ENCODE measurements at regions not wholly inside any gene's neighbourhood (a gene's known extent, or its start where the extent isn't known, plus 50 kb on each side); places are given as distances from the start of the nearest gene placed in this dataset.

GRCh38 chr7:45450571-45451204, 123.5 kb upstream of the ADCY1 start:
- TF ChIP-seq EZH2 (IDR thresholded peaks at IDR 0.05; ENCODE audit: borderline replicate concordance, insufficient read depth, low read length, poor library complexity, severe bottlenecking) (no peak), CTCF (IDR thresholded peaks at IDR 0.05; ENCODE audit: poor library complexity, severe bottlenecking) (no peak), POLR2AphosphoS5 (IDR thresholded peaks at IDR 0.05) (no peak), EP300 (conservative IDR thresholded peaks at IDR 0.05; ENCODE audit: poor library complexity, severe bottlenecking) (no peak), SMC3 (conservative IDR thresholded peaks at IDR 0.05; ENCODE audit: poor library complexity) (no peak), REST (IDR thresholded peaks at IDR 0.05; ENCODE audit: borderline replicate concordance) (no peak), TAF1 (IDR thresholded peaks at IDR 0.05; ENCODE audit: low read depth) (no peak), RAD21 (conservative IDR thresholded peaks at IDR 0.05) (no peak)

All from neural cell (in vitro differentiated cells).